ENCODE measurements at regions not wholly inside any gene's neighbourhood (a gene's known extent, or its start where the extent isn't known, plus 50 kb on each side); places are given as distances from the start of the nearest gene placed in this dataset.
A peak's percentile ranks its signal among the peaks of the same experiment; 100 is the strongest.

- POLR2A ChIA-PET (ENCODE audit: partially characterized antibody): interaction anchor here (0.6 kb wide), 1 partner anchor 23 kb away, joined by 3 read pairs; no protein-coding TSS in a partner anchor
- Histone ChIP-seq H2BK12ac (ENCODE audit: low read depth, low read length) (no peak overlapping the region), H3K23me2 (ENCODE audit: low read depth, low read length) (no peaks in the 10 kb centered on the region), H2AK5ac (ENCODE audit: low read depth, low read length) (no peak overlapping the region), H3K79me1 (ENCODE audit: low read depth, low read length) (no peaks in the 10 kb centered on the region), H3K27ac (ENCODE audit: low read depth, low read length) (no peak overlapping the region), H3K14ac (ENCODE audit: insufficient read length) (no peak overlapping the region), H4K5ac (ENCODE audit: insufficient read length, low read depth, low read length) (no peak overlapping the region), H4K91ac (replicated peaks; ENCODE audit: insufficient read length, low read length) (no peak overlapping the region), H3K36me3 (ENCODE audit: control insufficient read depth in 2 of 4, insufficient read depth in 4 of 4, low read length in 3 of 4) (no peaks in the 10 kb centered on the region), H3K9ac (replicated peaks in 1 of 4; ENCODE audit: extremely low read depth in 1 of 4, low read depth in 3 of 4, low read length in 3 of 4) (no peak overlapping the region), H3K56ac (replicated peaks; ENCODE audit: insufficient read length, low read depth, low read length) (no peak overlapping the region), H4K20me1 (replicated peaks in 1 of 2; ENCODE audit: control insufficient read depth in 1 of 2, insufficient read depth in 2 of 2, low read length in 2 of 2) (no peaks in the 10 kb centered on the region), H2BK120ac (replicated peaks; ENCODE audit: low read depth, low read length) (no peak overlapping the region), H3K27me3 (replicated peaks in 1 of 4; ENCODE audit: control insufficient read depth in 3 of 4, extremely low read depth in 1 of 4, insufficient read depth in 3 of 4, low read length in 3 of 4) (no peaks in the 10 kb centered on the region), H2BK20ac (ENCODE audit: low read length) (no peak overlapping the region), H3K79me2 (ENCODE audit: control insufficient read depth in 1 of 2, insufficient read depth in 2 of 2, low read length in 2 of 2) (no peaks in the 10 kb centered on the region), H3K4ac (replicated peaks; ENCODE audit: insufficient read length, low read depth, low read length) (no peak overlapping the region), H2AFZ (ENCODE audit: low read length) (no peak overlapping the region; the same call in 1 of the 2 replicates), H3K4me2 (ENCODE audit: insufficient read depth in 1 of 2, low read depth in 2 of 2, low read length in 2 of 2) (no peak overlapping the region), H3K9me3 (ENCODE audit: insufficient read depth in 2 of 2, low read depth in 1 of 2, low read length in 1 of 2) (no peaks in the 10 kb centered on the region), H3K4me1 (replicated peaks in 1 of 4; ENCODE audit: control insufficient read depth in 3 of 4, insufficient read depth in 4 of 4, low read length in 3 of 4) (no peaks in the 10 kb centered on the region), H3K23ac (ENCODE audit: insufficient read length) (no peak overlapping the region), H2BK5ac (ENCODE audit: low read depth, low read length) (no peak overlapping the region), H3K4me3 (ENCODE audit: extremely low read depth in 1 of 4, insufficient read depth in 2 of 4, low read depth in 3 of 4, low read length in 4 of 4) (no peak overlapping the region), H3K18ac (ENCODE audit: extremely low read depth, low read length) (no peak overlapping the region), H4K8ac (ENCODE audit: extremely low read depth, insufficient read depth, low read length) (peak overlapping the region; percentile 68; the same call in 1 of the 2 replicates), H2BK15ac (ENCODE audit: low read length) (no peak overlapping the region)
- CTCF ChIA-PET (ENCODE audit: partially characterized antibody): interaction anchor here (2.0 to 2.8 kb wide), 2 partner anchors 8 to 11 kb away, joined by 7 to 11 read pairs; no protein-coding TSS in a partner anchor
- DNase-seq (ENCODE audit: low read depth in 1 of 2, low spot score in 2 of 2) (no peak), FAIRE-seq (no peak)
- TF ChIP-seq HDAC2 (IDR thresholded peaks at IDR 0.05; ENCODE audit: borderline replicate concordance in 1 of 2, low read depth in 2 of 2, low read length in 2 of 2) (no peak), SP4 (IDR thresholded peaks at IDR 0.05; ENCODE audit: low read length) (no peak), SP1 (IDR thresholded peaks at IDR 0.05; ENCODE audit: low read depth, low read length) (no peak), RNF2 (IDR thresholded peaks at IDR 0.05; ENCODE audit: borderline replicate concordance, low read depth, low read length, missing control alignments, poor library complexity, severe bottlenecking) (no peak), EP300 (IDR thresholded peaks at IDR 0.05; ENCODE audit: borderline replicate concordance in 1 of 2, low read depth in 2 of 2, low read length in 2 of 2) (no peak), BCL11A (IDR thresholded peaks at IDR 0.05; ENCODE audit: low read depth in 2 of 2, low read length in 2 of 2) (no peak), RBBP5 (IDR thresholded peaks at IDR 0.05; ENCODE audit: borderline replicate concordance, low read depth, low read length) (no peak), TAF7 (optimal IDR thresholded peaks at IDR 0.05; ENCODE audit: borderline replicate concordance, low read depth, low read length) (no peak), PHF8 (conservative IDR thresholded peaks at IDR 0.05; ENCODE audit: low read depth, low read length) (no peak), POU5F1 (IDR thresholded peaks at IDR 0.05; ENCODE audit: low read depth, low read length) (no peak), FOSL1 (IDR thresholded peaks at IDR 0.05; ENCODE audit: insufficient read depth, low read depth, low read length) (no peak), POLR2A (IDR thresholded peaks at IDR 0.05; ENCODE audit: control extremely low read depth in 1 of 2, low read depth in 2 of 2, low read length in 2 of 2) (no peak), KDM5A (IDR thresholded peaks at IDR 0.05; ENCODE audit: low read length) (no peak), NRF1 (IDR thresholded peaks at IDR 0.05; ENCODE audit: low read depth, low read length) (no peak), KDM1A (IDR thresholded peaks at IDR 0.05; ENCODE audit: borderline replicate concordance, low read length) (no peak), TCF12 (IDR thresholded peaks at IDR 0.05; ENCODE audit: low read depth, low read length) (no peak)
Observed at GRCh38 chr3:20523293-20523692, 337.3 kb upstream of the SGO1 start.
